HG03045 (cell line): ENCODE measurements at regions not wholly inside any gene's neighbourhood (a gene's known extent, or its start where the extent isn't known, plus 50 kb on each side); places are given as distances from the start of the nearest gene placed in this dataset.
"Not testable (repeated sequence)": the region's sequence is repeated elsewhere in the genome, so short reads cannot be mapped to it uniquely, and the experiment has no call there.

Experiments
- ATAC-seq: cut with Tn5 transposase; IDR thresholded peaks from one replicate; pipeline ENCODE4 v1.9.1; 2021; ENCODE audit warnings: mild to moderate bottlenecking, moderate library complexity; ENCODE audit not compliant: unreplicated experiment

- no peak for ATAC-seq
Observed at GRCh38 chr6:155582016-155582991, 126.7 kb upstream of the NOX3 start.

GRCh38 chr6:155580904-155581303, 125.3 kb upstream of the NOX3 start:
- no peak for ATAC-seq

GRCh38 chr6:155578251-155578650, 122.6 kb upstream of the NOX3 start:
- no peak for ATAC-seq

GRCh38 chr6:155561966-155562364, 106.3 kb upstream of the NOX3 start:
- ATAC-seq, result no peak

- ATAC-seq, result no peak
Observed at GRCh38 chr6:155561257-155561965, 105.8 kb upstream of the NOX3 start.

- no peak for ATAC-seq
Observed at GRCh38 chr6:155549928-155550327, 94.3 kb upstream of the NOX3 start.

GRCh38 chr6:155549028-155549798, 93.6 kb upstream of the NOX3 start:
- no peak for ATAC-seq

GRCh38 chr6:155548576-155548975, 92.9 kb upstream of the NOX3 start:
- ATAC-seq, result no peak

GRCh38 chr6:155544677-155545076, 89.0 kb upstream of the NOX3 start:
- no peak for ATAC-seq

GRCh38 chr6:155543166-155543847, 87.7 kb upstream of the NOX3 start:
- ATAC-seq, result no peak

GRCh38 chr6:155542036-155542435, 86.4 kb upstream of the NOX3 start:
- no peak for ATAC-seq

GRCh38 chr6:155538708-155539390, 83.2 kb upstream of the NOX3 start:
- ATAC-seq, result no peak

- no peak for ATAC-seq
Observed at GRCh38 chr6:155534678-155535077, 79.0 kb upstream of the NOX3 start.

GRCh38 chr6:155530219-155530834, 74.7 kb upstream of the NOX3 start:
- ATAC-seq, result peak; percentile 66

- ATAC-seq, result not testable (repeated sequence)
Observed at GRCh38 chr6:155529814-155530213, 74.2 kb upstream of the NOX3 start.

GRCh38 chr6:155528982-155529453, 73.4 kb upstream of the NOX3 start:
- ATAC-seq, result no peak

GRCh38 chr6:155528335-155528734, 72.7 kb upstream of the NOX3 start:
- no peak for ATAC-seq

GRCh38 chr6:155527443-155527842, 71.8 kb upstream of the NOX3 start:
- no peak for ATAC-seq

- no peak for ATAC-seq
Observed at GRCh38 chr6:155523821-155524651, 68.4 kb upstream of the NOX3 start.
